Lung (tissue), 11 donors: ENCODE measurements at regions not wholly inside any gene's neighbourhood (a gene's known extent, or its start where the extent isn't known, plus 50 kb on each side); places are given as distances from the start of the nearest gene placed in this dataset.
A peak's percentile ranks its signal among the peaks of the same experiment; 100 is the strongest.

ENCODE experiments used
- ATAC-seq: fragments of 200-7000 bp; cut with Tn5 transposase; one replicate; pipeline ENCODE4 v1.9.1; 2020; ENCODE audit warnings: moderate number of reproducible peaks; ENCODE audit not compliant: insufficient read depth, low FRiP score
- DNase-seq, 3 donors: peaks; one replicate each; pipeline ENCODE4 v3.0.0-alpha.2; 2013 to 2017
- H3K27ac ChIP-seq, 2 donors: one replicate each; pipeline ENCODE4 v1.5.1; 2013; ENCODE audit warnings: mild to moderate bottlenecking in 2 of 2, moderate library complexity in 2 of 2, control low read depth in 1 of 2, inconsistent platforms in 1 of 2, low read depth in 1 of 2, low read length in 1 of 2
- H3K27me3 ChIP-seq, 3 donors: one replicate each; pipeline ENCODE4 v1.5.1; 2013; ENCODE audit warnings: low read length in 2 of 3; ENCODE audit not compliant: control insufficient read depth in 3 of 3, insufficient read depth in 3 of 3
- H3K36me3 ChIP-seq, 4 donors: one replicate each; pipeline ENCODE4 v1.5.1; 2013; ENCODE audit warnings: low read length in 4 of 4, mild to moderate bottlenecking in 1 of 4, moderate library complexity in 1 of 4; ENCODE audit not compliant: control insufficient read depth in 4 of 4, insufficient read depth in 4 of 4
- H3K4me1 ChIP-seq, 5 donors: one replicate each; pipeline ENCODE4 v1.5.1; 2013; ENCODE audit warnings: low read length in 5 of 5, mild to moderate bottlenecking in 2 of 5, moderate library complexity in 1 of 5; ENCODE audit not compliant: control insufficient read depth in 5 of 5, insufficient read depth in 5 of 5
- H3K4me3 ChIP-seq: one replicate; pipeline ENCODE4 v1.5.1; 2013; ENCODE audit warnings: mild to moderate bottlenecking, control low read depth, moderate library complexity
- H3K9ac ChIP-seq, 2 donors: one replicate each; pipeline ENCODE4 v1.5.1; 2013; ENCODE audit warnings: low read length in 2 of 2, control low read depth in 1 of 2; ENCODE audit not compliant: insufficient read depth in 1 of 2
- H3K9me3 ChIP-seq, 4 donors: one replicate each; pipeline ENCODE4 v1.5.1; 2013; ENCODE audit warnings: low read length in 3 of 4, mild to moderate bottlenecking in 1 of 4, moderate library complexity in 1 of 4; ENCODE audit not compliant: control insufficient read depth in 4 of 4, insufficient read depth in 3 of 4
- WGBS, 2 donors: extraction: QIAGEN DNeasy Blood & Tissue Kit; methylation state at CpG; one replicate each; pipeline ENCODE4 v1.1.7; 2013; 5-methylcytosine and 5-hydroxymethylcytosine counted together
- TF ChIP-seq, protein P1 (sequence below): IDR thresholded peaks from 2 replicates; pipeline ENCODE4 v1.5.1; 2012; ENCODE audit warnings: mild to moderate bottlenecking; ENCODE audit errors: control extremely low read depth, extremely low read depth
- donor health status: control.
- donor health status: control.
- donor health status: Bipolar disorder and iron deficiency.
- donor health status: healthy.
- donor health status: DM: yes; HTN: yes; CAD: no.

DNA sequence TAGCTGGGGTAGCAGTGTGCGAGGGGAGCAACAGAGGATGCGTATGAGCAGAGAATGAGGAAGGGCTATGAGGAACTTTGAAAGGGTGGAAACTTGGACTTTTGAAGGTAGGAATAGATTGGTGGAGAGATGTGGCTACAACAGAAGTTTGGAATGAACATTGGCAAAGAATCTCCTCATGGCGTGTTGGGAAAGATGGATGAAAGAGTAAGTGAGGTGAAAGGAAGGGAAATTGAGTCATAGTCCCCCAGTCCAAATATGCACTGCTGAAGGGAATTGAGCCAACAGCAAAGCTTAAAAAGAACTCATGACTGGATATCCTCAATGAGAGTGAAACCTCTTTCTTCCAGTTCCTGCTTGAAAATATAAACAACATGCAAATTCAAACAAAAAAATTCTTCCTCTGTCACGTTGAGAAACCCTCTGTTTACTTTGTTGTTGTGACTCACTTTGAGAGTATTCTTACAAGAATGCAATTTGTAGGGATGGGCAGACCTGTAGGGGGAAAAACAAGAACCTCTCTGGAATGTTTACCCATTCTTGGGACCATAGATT, 313.2 kb upstream of the KCNJ16 start:
- H3K27ac ChIP-seq: no peak overlapping the region
- peak in 1 of 3 donors; percentile 14 for DNase-seq
- TF ChIP-seq, protein P1, sequence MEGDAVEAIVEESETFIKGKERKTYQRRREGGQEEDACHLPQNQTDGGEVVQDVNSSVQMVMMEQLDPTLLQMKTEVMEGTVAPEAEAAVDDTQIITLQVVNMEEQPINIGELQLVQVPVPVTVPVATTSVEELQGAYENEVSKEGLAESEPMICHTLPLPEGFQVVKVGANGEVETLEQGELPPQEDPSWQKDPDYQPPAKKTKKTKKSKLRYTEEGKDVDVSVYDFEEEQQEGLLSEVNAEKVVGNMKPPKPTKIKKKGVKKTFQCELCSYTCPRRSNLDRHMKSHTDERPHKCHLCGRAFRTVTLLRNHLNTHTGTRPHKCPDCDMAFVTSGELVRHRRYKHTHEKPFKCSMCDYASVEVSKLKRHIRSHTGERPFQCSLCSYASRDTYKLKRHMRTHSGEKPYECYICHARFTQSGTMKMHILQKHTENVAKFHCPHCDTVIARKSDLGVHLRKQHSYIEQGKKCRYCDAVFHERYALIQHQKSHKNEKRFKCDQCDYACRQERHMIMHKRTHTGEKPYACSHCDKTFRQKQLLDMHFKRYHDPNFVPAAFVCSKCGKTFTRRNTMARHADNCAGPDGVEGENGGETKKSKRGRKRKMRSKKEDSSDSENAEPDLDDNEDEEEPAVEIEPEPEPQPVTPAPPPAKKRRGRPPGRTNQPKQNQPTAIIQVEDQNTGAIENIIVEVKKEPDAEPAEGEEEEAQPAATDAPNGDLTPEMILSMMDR: no peak

DNA sequence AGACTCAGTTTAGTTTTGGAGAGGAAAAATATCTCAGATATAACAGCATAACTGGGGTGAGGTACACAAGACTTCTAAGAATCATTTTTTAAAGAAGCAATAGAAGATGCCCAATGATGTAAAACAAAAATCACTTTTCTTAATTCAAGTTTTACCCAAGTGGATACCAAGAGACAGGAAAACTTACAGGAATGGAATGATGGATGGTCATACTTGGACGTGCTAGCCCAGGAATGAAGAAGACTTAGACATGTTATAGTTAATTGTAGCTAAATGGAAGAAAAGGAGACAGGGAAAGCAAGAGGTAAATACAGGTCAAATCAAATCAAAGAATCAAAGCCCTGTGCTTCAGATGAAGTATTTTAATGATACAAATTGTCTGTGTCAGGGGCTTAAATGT, 312.7 kb upstream of the KCNJ16 start:
- peaks cover 0 to 2% (median 0%) of the 10 kb centered on the region in 4 donors for H3K9me3 ChIP-seq
- H3K4me3 ChIP-seq: no peak overlapping the region
- DNase-seq (no peak), ATAC-seq (no peak)
- H3K36me3 ChIP-seq: no peaks in the 10 kb centered on the region
- H3K27ac ChIP-seq: no peak overlapping the region
- H3K27me3 ChIP-seq: no peaks in the 10 kb centered on the region
- H3K4me1 ChIP-seq: peaks cover 0 to 2% (median 0%) of the 10 kb centered on the region in 5 donors
- TF ChIP-seq, protein P1: no peak
- 35 to 69% methylated on average over 1 of the region's 1 CpG for WGBS, 2 donors
- no peak overlapping the region for H3K9ac ChIP-seq

More for the DNA sequence above, 313.2 kb upstream of the KCNJ16 start:
- 55 to 71% methylated on average over 4 of the region's 4 CpGs for WGBS, 2 donors
- H3K36me3 ChIP-seq: no peaks in the 10 kb centered on the region
- no peaks in the 10 kb centered on the region for H3K27me3 ChIP-seq
- H3K9ac ChIP-seq: no peak overlapping the region
- H3K4me1 ChIP-seq: peaks cover 0 to 2% (median 0%) of the 10 kb centered on the region in 5 donors
- H3K4me3 ChIP-seq: no peak overlapping the region
- peaks cover 0 to 2% (median 0%) of the 10 kb centered on the region in 4 donors for H3K9me3 ChIP-seq
- peak; percentile 67 for ATAC-seq

DNA sequence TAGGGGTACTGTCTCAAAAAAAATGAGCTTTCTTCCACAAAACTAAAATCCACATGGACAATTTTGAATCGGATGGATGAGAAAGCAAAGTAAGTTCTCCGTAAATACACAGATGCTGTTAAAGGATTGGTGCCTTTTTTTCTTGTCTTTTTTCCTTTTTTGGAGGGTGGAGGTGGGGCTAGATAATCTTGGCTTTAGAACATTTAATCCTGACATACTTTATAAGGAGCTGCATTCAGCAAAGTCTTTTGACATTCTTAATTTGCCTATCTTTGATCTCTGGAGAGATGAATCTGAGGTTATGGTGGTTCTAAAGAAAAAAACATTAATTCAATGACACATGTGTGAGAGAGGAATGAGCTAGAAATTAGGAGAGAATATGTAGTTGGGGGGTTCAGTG, 312.3 kb upstream of the KCNJ16 start:
- WGBS, 2 donors: 93 to 98% methylated on average over 2 of the region's 2 CpGs
- no peaks in the 10 kb centered on the region for H3K36me3 ChIP-seq
- H3K4me1 ChIP-seq: peaks cover 0 to 2% (median 0%) of the 10 kb centered on the region in 5 donors
- DNase-seq (no peak), ATAC-seq (no peak)
- TF ChIP-seq, protein P1: no peak
- no peak overlapping the region for H3K9ac ChIP-seq
- peaks cover 0 to 2% (median 0%) of the 10 kb centered on the region in 4 donors for H3K9me3 ChIP-seq
- no peak overlapping the region for H3K4me3 ChIP-seq
- no peak overlapping the region for H3K27ac ChIP-seq
- H3K27me3 ChIP-seq: no peaks in the 10 kb centered on the region

DNA sequence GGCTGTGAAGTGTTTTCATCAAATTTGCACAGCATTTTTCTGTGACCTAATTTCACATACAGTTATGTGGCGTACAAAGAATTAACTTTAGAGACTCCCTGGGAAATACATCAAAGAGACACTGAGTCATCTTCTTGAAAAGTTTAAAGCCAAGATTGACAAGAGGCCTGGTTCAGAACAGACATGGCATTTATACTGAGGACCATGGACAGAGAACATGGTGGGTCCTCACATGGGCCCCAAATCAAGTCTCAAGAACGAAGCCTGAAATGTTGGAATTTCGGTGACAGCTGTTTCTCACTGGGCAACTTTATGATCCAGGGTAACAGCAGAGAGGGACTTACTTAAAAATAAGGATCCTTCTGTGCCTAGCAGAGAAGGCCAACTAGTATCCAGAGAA, 311.5 kb upstream of the KCNJ16 start:
- WGBS, 2 donors: 82 to 89% methylated on average over 3 of the region's 3 CpGs
- H3K9ac ChIP-seq: no peak overlapping the region
- H3K4me3 ChIP-seq: no peak overlapping the region
- peaks cover 0 to 2% (median 0%) of the 10 kb centered on the region in 4 donors for H3K9me3 ChIP-seq
- TF ChIP-seq, protein P1: no peak
- no peaks in the 10 kb centered on the region for H3K36me3 ChIP-seq
- H3K27me3 ChIP-seq: no peaks in the 10 kb centered on the region
- ATAC-seq: no peak
- no peak overlapping the region for H3K27ac ChIP-seq
- peaks cover 0 to 2% (median 0%) of the 10 kb centered on the region in 5 donors for H3K4me1 ChIP-seq
- DNase-seq: peak in 1 of 3 donors; percentile 36
